HAP-1 (cell line): ENCODE measurements at regions not wholly inside any gene's neighbourhood (a gene's known extent, or its start where the extent isn't known, plus 50 kb on each side); places are given as distances from the start of the nearest gene placed in this dataset.

Experiments used
- DNase-seq, 2 experiments: peaks; one replicate each; pipeline ENCODE4 v3.0.0-alpha.2; 2016 to 2020; ENCODE audit warnings: low spot score in 2 of 2
- H3K27me3 ChIP-seq: fragments of 250-450 bp; sonication (Bioruptor Pico); 2 replicates; pipeline ENCODE4 v1.5.1; 2020; ENCODE audit warnings: low read depth, mild to moderate bottlenecking, moderate library complexity
- H3K36me3 ChIP-seq: fragments of 250-450 bp; sonication (Bioruptor Pico); replicated peaks from 2 replicates; pipeline ENCODE4 v1.5.1; 2020; ENCODE audit warnings: mild to moderate bottlenecking
- H3K4me1 ChIP-seq: fragments of 250-450 bp; sonication (Bioruptor Pico); 2 replicates; pipeline ENCODE4 v1.5.1; 2020; ENCODE audit warnings: mild to moderate bottlenecking
- H3K4me3 ChIP-seq: fragments of 250-450 bp; sonication (Bioruptor Pico); 2 replicates; pipeline ENCODE4 v1.5.1; 2020; ENCODE audit warnings: mild to moderate bottlenecking, moderate library complexity
- H3K9me3 ChIP-seq: fragments of 250-450 bp; sonication (Bioruptor Pico); 2 replicates; pipeline ENCODE4 v1.5.1; 2020; ENCODE audit warnings: mild to moderate bottlenecking, moderate library complexity
- in situ Hi-C: fragments of 300-500 bp; cut with MboI; formaldehyde crosslinking; loops from 3 replicates; pipeline ENCODE4 v1.14.3; 2020; ENCODE audit warnings: low sequenced_read_pairs, inconsistent platforms, mixed read lengths

GRCh38 chr2:240353086-240353798, 82.2 kb upstream of the GPC1 start:
- in situ Hi-C loops: no loop called here
- Histone ChIP-seq H3K4me1 (no peaks in the 10 kb centered on the region), H3K4me3 (no peak overlapping the region), H3K9me3 (no peaks in the 10 kb centered on the region), H3K27me3 (no peaks in the 10 kb centered on the region), H3K36me3 (no peaks in the 10 kb centered on the region)
- no peak for DNase-seq

- Histone ChIP-seq H3K4me1 (no peaks in the 10 kb centered on the region), H3K4me3 (no peak overlapping the region), H3K36me3 (no peaks in the 10 kb centered on the region), H3K9me3 (no peaks in the 10 kb centered on the region), H3K27me3 (no peaks in the 10 kb centered on the region)
- in situ Hi-C loops: no loop called here
- DNase-seq: no peak
These were observed 81.5 kb upstream of the GPC1 start for GRCh38 chr2:240353944-240354343.

DNA sequence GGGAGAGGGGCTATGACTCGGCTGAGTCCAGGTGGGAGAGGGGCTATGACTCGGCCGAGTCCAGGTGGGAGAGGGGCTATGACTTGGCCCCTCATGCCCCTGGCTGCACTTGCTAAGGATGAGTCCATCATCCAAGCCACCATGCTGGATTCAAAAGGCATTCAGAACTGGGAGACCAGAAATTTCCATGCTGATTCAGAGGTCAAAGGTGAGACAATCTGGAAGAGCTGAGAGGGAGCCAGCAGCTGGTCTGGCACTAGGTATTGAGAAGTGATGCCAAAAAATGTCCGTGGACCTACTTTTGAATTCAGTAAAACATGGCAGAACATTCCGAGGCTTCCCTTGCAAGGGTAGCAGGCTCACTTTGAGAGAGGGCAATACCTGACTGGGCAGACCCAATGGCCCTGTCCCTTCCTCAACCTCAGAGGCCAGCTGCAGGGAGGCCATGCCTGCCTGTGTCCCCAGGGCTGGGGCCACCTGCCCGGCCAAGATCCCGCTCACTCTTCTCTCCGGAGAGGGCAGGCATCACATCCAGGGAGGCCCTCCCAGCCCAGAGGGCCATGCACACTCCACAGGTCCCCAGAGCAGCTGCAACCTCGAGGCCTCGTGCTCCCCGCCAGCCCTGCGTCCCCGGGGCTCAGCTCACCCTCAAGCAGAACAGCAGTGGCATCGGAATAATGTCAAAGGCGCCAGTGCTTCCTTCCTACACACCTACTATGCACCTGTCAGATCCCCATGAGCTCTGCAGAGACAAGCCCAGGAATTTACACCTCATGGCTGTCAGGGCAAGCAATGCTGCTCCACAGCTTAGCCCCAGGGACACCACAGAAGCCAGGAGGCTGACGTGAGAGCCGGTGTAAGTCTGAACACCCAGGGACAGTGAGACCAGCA, 80.2 kb upstream of the GPC1 start:
- no peaks in the 10 kb centered on the region for H3K36me3 ChIP-seq
- H3K4me3 ChIP-seq: no peak overlapping the region
- in situ Hi-C loops: no loop called here
- H3K4me1 ChIP-seq: no peaks in the 10 kb centered on the region
- no peaks in the 10 kb centered on the region for H3K9me3 ChIP-seq
- no peaks in the 10 kb centered on the region for H3K27me3 ChIP-seq
- no peak for DNase-seq

DNA sequence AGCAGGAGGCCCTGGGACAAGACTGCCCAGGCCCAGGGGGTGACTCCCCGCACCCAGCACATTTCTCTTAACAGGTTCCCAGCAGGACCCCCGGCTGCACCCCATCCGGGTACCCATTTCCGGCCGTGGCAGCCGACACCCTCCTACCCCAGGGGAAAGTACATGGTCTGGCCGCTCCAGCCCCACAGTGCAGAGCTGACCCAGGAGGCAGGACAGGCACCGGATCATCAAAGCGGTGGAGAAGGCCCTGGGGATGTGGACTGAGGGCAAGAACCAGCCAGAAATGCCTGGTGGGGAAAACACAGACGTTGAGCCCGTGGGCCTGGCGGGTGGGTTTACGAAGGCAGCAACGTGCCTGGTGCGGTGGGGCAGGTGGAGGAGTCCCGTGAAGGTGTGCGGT, 79.5 kb upstream of the GPC1 start:
- Histone ChIP-seq H3K9me3 (peaks cover 3% of the 10 kb centered on the region), H3K4me1 (no peaks in the 10 kb centered on the region), H3K27me3 (no peaks in the 10 kb centered on the region), H3K4me3 (no peak overlapping the region), H3K36me3 (no peaks in the 10 kb centered on the region)
- DNase-seq: no peak
- in situ Hi-C loops: no loop called here

- no peak for DNase-seq
- no peaks in the 10 kb centered on the region for H3K36me3 ChIP-seq
- peaks cover 5% of the 10 kb centered on the region for H3K9me3 ChIP-seq
- H3K4me1 ChIP-seq: no peaks in the 10 kb centered on the region
- H3K4me3 ChIP-seq: no peak overlapping the region
- in situ Hi-C loops: no loop called here
- H3K27me3 ChIP-seq: no peaks in the 10 kb centered on the region
These were observed 78.5 kb upstream of the GPC1 start for GRCh38 chr2:240356700-240357640.

GRCh38 chr2:240357641-240358012, 77.8 kb upstream of the GPC1 start:
- no peaks in the 10 kb centered on the region for H3K4me1 ChIP-seq
- no peak overlapping the region for H3K4me3 ChIP-seq
- peaks cover 5% of the 10 kb centered on the region for H3K9me3 ChIP-seq
- no peaks in the 10 kb centered on the region for H3K27me3 ChIP-seq
- in situ Hi-C loops: no loop called here
- DNase-seq: no peak
- no peaks in the 10 kb centered on the region for H3K36me3 ChIP-seq

DNA sequence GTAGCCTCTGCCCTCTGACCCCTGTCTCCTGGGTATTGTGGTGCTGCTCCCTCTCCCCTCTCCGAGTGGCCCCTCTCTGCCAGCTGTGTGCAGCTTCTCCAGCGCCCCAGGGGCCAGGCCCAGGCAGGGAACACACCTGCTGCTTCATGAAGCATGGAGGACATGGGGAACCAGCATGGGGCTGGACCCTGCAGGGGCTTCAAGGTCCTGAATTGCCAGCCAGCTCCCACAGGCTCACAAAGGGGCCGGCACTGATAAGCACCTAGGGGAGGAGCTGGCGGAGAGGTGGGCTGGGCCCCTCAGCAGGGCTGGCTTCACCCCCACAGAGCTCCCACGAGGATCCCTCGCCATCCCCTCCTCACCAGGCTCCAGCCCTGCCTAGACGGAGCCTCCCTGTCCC, 77.4 kb upstream of the GPC1 start:
- H3K36me3 ChIP-seq: no peaks in the 10 kb centered on the region
- DNase-seq: no peak
- no peak overlapping the region for H3K4me3 ChIP-seq
- H3K4me1 ChIP-seq: no peaks in the 10 kb centered on the region
- in situ Hi-C loops: no loop called here
- peaks cover 7% of the 10 kb centered on the region for H3K9me3 ChIP-seq
- no peaks in the 10 kb centered on the region for H3K27me3 ChIP-seq

DNA sequence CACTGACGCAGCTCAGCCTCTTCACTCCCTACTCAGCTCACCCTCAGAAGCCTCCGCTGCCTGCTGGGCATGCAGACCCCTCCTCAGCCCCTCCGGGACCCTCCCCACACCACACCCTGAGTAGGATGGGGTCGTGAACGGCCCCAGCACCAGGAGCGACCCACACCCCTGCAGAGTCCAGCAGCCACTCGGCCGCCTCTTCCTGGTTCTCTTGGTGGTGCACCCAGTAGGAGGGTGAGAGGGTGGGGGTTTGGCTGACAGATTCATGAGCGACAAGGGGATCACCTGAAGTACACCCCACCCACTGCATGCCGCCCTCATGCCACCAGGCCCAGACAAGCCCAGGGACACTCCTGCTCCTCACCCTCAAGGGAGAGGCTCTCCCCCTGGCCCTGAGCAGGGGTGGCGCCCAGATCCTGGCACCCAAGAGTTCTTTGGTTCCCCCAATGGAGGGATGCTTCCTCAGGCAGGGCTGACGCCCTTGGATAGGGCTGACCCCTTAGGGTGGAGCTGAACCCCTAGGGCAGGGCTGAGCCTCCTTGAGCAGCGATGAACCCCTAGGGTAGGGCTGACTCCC, 76.6 kb upstream of the GPC1 start:
- Histone ChIP-seq H3K27me3 (no peaks in the 10 kb centered on the region), H3K36me3 (no peaks in the 10 kb centered on the region), H3K4me3 (no peak overlapping the region), H3K9me3 (peaks cover 7% of the 10 kb centered on the region), H3K4me1 (no peaks in the 10 kb centered on the region)
- DNase-seq: no peak
- in situ Hi-C loops: no loop called here

DNA sequence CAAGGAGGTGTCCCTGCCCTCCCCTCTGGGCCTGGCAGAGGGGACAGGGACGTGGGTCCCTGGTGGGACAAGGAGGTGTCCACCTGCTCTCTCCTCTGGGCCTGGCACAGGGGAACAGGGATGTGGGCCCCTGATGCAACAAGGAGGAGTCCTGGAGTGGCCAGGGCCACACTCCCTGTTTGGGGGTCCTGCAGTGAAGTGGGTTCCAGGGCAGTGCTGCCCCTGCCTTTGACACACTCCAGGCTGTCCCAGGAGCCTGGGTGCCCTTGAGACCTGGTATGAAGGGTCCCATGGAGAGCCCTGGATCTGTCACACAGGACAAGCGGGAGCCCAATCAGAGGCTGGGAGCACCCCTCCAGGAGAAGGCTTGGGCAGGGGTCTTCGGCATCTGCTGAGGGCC, 75.8 kb upstream of the GPC1 start:
- H3K4me1 ChIP-seq: no peaks in the 10 kb centered on the region
- in situ Hi-C loops: no loop called here
- DNase-seq: no peak

GRCh38 chr2:240360645-240361475, 74.6 kb upstream of the GPC1 start:
- no peaks in the 10 kb centered on the region for H3K27me3 ChIP-seq
- no peak for DNase-seq

More for the DNA sequence above, 75.8 kb upstream of the GPC1 start:
- Histone ChIP-seq H3K27me3 (no peaks in the 10 kb centered on the region), H3K9me3 (peaks cover 7% of the 10 kb centered on the region), H3K4me3 (no peak overlapping the region), H3K36me3 (no peaks in the 10 kb centered on the region)

GRCh38 chr2:240362216-240362755, 73.2 kb upstream of the GPC1 start:
- in situ Hi-C loops: no loop called here
- DNase-seq: no peak
- Histone ChIP-seq H3K4me1 (no peaks in the 10 kb centered on the region), H3K27me3 (no peaks in the 10 kb centered on the region), H3K9me3 (peaks cover 7% of the 10 kb centered on the region), H3K4me3 (no peak overlapping the region), H3K36me3 (no peaks in the 10 kb centered on the region)

More at GRCh38 chr2:240360645-240361475, 74.6 kb upstream of the GPC1 start:
- Histone ChIP-seq H3K4me3 (no peak overlapping the region), H3K4me1 (no peaks in the 10 kb centered on the region), H3K36me3 (no peaks in the 10 kb centered on the region), H3K9me3 (peaks cover 7% of the 10 kb centered on the region)
- in situ Hi-C loops: no loop called here

DNA sequence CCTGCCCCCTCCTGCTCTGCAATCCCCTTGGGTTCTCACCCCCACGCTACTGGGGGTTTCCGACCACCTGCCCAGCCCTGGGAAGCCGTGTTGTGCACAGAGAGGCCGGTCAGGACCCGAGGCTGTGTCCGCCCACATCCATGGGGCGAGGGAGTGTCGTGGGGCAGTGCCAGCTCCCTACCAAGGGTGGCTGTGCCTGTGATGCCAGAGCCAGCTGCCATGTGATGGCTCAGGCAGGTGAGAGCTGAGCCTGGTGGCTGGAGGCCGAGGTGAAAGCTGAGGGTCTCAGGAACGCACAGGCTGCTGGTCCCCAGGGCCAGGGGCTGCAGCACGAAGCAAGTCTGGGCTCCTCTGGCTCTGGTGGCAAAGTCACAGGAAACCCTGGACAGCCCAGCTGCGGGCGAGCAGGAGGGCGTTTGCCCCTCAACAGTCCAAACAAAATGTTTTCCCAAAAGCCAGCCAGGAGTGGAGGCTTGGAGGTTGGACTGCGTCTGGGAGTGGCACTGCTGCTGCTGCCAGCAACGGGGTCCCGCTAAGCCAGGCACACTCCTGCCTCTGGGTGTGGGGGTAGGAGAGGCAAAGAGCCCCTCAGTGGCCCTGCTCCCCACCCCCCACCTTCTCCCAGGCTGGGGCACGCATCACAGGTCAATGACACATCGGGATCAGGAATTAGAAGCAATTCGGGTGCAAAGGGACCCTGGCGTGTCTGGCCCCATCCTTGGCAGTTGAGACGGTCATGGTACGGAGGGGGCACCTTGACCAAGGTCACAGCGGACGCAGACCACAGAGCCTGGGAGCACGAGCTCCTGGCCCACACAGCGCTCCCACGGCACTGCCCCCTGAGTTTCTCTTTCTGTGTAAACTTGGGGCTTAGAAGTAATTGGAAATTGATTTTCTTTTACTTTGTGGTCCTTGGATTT, 72.4 kb upstream of the GPC1 start:
- H3K27me3 ChIP-seq: no peaks in the 10 kb centered on the region
- peaks cover 7% of the 10 kb centered on the region for H3K9me3 ChIP-seq
- H3K36me3 ChIP-seq: no peaks in the 10 kb centered on the region
- H3K4me1 ChIP-seq: no peaks in the 10 kb centered on the region
- in situ Hi-C loops: no loop called here
- DNase-seq: no peak
- no peak overlapping the region for H3K4me3 ChIP-seq
